CD1c-positive myeloid dendritic cell (primary cell): ENCODE measurements at regions not wholly inside any gene's neighbourhood (a gene's known extent, or its start where the extent isn't known, plus 50 kb on each side); places are given as distances from the start of the nearest gene placed in this dataset.
A peak's percentile ranks its signal among the peaks of the same experiment; 100 is the strongest.
"Not testable (repeated sequence)": the region's sequence is repeated elsewhere in the genome, so short reads cannot be mapped to it uniquely, and the experiment has no call there.

Experiments used
- DNase-seq: peaks from one replicate; pipeline ENCODE4 v3.0.0-alpha.2; 2016; ENCODE audit errors: extremely low spot score

DNA sequence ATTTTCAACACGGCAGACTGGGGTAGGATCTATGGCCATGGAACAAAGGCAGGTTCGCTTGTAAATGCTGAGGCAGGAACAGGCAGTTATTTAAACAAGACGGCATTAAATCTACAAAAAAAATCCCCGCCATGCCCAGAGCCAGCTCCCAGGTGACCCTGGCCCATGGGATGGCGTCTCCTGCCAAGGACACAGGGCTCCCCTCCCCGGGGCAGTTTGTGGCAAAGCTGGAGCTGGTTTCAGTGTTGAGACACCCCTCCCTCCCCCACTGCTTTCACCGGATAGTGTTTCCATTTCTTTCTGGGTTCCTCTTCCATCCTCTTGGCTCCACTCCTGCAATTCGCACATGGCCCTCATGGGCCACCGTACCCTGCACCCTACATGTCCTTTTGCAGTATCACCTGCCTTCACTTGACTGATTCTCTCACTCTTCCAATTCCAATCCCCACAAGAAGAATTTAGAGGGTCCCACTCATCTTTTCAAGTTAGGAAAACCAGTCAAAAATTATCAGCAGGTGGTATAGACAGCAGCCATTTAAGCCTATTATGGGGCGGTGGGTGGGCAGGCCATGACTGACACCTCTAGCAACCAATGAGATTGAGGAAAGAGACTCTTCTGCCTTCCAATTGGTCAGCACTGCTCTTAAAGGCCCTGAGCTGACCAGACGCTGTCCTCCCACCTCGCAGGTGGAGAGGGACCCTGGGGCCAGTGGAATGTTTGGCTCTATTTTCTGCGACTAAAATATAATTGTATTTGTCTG, 52.0 kb downstream of the OLIG1 start:
- DNase-seq: no peak

- no peak for DNase-seq
Observed at GRCh38 chr21:33122507-33122906, 52.6 kb downstream of the OLIG1 start.

GRCh38 chr21:33123374-33124123, 53.6 kb downstream of the OLIG1 start:
- DNase-seq: no peak

DNA sequence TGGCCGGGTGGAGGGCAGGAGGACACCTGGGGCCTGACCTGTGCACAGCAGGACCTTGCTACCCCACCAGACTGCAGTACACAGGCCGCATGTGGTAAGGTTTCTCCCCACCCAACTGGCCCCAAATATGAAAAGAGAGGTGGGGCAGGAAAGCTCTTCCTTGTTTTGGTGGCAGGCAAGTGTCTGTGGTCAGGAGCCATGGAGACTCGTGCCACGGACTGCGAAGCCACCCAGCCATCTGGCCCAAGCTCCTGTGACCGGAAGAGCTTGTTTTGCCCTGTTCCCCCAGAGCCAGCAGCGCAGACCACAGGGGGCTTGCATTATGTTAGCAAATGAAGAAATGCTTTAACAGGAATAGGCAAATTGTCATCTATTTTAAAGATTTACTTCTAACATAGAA, 54.9 kb downstream of the OLIG1 start:
- DNase-seq: peak; percentile 19

GRCh38 chr21:33125680-33126375, 55.9 kb downstream of the OLIG1 start:
- DNase-seq: no peak

GRCh38 chr21:33126569-33126968, 56.6 kb downstream of the OLIG1 start:
- no peak for DNase-seq

GRCh38 chr21:33127154-33127867, 57.4 kb downstream of the OLIG1 start:
- peak; percentile 88 for DNase-seq

DNA sequence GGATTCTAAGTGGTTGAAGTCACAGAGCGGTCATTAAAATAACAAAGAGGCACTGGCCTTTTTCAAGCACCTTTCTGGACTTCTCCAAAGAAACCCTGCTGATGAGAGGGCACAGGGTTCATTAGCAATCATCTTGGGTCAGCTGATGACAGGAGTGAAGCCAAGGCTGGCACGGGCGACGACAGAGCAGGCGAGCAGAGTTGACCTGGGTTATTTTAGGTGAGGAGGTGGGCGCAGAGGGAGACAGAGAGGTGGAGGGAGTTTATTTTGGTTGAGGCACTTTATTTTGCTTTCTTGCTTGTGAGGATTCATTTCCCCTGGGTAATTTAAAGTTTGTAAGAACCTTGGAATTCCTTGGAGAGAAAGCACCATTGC, 57.9 kb downstream of the OLIG1 start:
- no peak for DNase-seq

DNA sequence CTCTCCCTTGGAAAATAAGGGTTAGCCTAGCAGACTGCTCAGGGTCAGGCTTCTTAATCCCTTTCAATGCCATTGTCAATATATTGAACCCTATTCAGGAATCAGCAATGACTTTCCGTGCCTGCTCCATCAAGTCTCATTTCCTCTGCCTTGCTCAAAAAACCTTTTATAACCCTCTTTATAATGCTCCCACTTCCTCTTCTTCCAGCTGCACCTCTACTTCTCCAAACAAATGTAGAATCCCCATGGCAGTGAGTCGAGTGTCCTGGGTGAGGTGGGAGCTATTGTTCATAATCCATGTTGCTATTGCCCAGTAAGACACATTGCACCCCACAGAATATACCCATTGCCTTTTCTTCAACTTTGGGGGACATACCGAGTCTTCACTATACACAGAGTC, 58.6 kb downstream of the OLIG1 start:
- DNase-seq: peak; percentile 32

- DNase-seq: no peak
Observed at GRCh38 chr21:33132054-33132453, 62.1 kb downstream of the OLIG1 start.

DNA sequence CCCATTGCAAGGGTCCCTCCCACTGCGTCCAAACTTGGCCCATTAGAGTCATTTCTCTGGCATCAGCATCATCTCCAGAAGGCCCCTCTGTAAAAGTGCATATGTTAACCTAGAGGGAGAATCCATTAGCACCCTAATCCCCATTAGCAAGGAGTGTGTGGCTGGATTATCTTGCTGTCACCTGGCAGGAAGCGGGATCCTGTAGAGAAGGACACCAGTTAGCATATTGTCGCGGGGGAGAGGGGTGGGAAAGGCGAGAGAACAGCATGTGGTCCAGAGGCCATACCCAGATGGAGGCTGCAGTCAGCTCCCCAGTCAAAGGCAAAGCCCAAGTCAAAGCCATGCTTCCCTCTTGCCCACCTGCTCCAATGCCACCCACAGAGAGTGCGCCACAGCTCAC, 64.0 kb downstream of the OLIG1 start:
- DNase-seq: no peak

DNA sequence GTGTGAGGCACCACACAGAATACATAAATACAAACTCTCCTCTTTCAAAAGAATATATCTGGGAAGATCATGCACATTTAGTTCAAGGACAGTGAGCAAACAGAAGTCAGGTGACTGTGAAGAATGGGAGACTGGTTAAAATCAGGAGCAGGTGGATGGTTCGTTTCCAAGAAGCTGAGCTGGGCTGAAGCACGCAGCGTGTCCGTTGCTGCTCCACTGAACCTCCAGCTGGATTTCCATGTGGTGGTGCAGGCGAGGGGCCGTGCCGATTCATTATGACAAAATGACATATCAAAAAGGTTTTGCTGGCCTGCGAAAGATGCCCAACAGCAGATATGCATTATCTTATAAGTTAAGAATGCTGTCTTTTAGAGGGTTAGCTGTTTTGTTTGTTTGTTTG, 66.0 kb downstream of the OLIG1 start:
- DNase-seq: no peak

GRCh38 chr21:33136847-33137502, 67.0 kb downstream of the OLIG1 start:
- DNase-seq: no peak

GRCh38 chr21:33139084-33139483, 69.1 kb downstream of the OLIG1 start:
- no peak for DNase-seq

DNA sequence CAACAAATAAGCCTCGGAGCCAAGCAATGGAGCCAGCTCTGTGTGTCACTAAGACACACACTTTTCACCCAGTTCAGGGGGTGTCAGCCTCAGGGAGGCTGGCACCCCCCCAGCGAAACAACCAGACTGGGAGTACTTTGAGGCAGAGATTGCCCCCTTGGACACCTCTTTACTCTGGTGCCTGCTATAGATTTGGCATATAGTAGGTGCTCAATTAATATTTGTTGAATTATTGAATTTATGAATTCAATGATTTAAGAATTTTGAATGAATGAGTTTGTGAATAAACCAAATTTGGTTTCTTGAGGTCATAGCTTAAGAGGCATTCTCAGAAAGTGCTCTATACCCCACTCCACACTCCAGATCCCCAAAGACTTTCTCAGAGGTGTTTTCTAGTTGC, 70.3 kb downstream of the OLIG1 start:
- DNase-seq: no peak

DNA sequence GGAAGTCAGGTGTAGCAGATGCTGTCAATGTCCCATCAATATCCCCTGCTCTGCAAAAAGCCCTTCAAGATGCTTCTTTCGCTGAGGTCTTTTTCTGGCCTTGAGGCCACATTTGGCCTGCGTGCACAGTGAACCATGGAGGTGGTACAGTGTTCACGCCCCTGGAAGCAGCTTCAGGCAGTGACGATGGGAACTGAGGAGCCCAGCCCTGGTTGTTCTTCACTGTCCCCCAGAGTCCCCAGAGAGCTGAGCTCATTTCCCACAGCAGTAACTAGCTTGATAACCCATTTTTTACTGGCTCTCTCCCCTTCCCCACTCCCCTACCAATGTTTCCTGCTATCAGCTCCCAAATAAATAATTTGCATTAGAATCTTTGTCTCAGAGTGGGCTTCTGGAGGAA, 76.5 kb downstream of the OLIG1 start:
- DNase-seq: no peak

- DNase-seq: no peak
Observed at GRCh38 chr21:33149181-33149580, 79.2 kb downstream of the OLIG1 start.

GRCh38 chr21:33150968-33151367, 78.8 kb upstream of the IFNAR2 start:
- DNase-seq: not testable (repeated sequence)

- DNase-seq: peak; percentile 33
Observed at GRCh38 chr21:33151941-33152731, 77.6 kb upstream of the IFNAR2 start.

DNA sequence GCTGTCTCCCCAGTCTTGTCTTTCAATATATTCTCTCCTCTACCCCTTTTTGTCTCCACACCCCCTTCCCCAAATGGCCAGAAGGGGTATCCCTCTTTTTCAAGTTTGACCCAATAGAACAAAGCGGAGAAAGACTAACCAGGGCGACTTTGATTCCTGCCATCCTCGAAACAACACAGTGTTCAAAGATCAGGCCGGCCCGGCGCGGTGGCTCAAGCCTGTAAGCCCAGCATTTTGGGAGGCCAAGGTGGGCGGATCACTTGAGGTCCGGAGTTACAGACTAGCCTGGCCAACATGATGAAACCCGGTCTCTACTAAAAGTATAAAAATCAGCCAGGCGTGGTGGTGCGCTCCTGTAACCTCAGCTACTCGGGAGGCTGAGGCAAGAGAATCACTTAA, 77.0 kb upstream of the IFNAR2 start:
- DNase-seq: no peak

GRCh38 chr21:33155005-33155404, 74.7 kb upstream of the IFNAR2 start:
- DNase-seq: no peak
